Activated CD8-positive, alpha-beta T cell treated with anti-CD3 and anti-CD28 coated beads for 36 hours (primary cell): ENCODE measurements at regions not wholly inside any gene's neighbourhood (a gene's known extent, or its start where the extent isn't known, plus 50 kb on each side); places are given as distances from the start of the nearest gene placed in this dataset.

Experiments used
- ATAC-seq: fragments of 200-7000 bp; cut with Tn5 transposase; one replicate; pipeline ENCODE4 v1.10.0; 2021; ENCODE audit warnings: mild to moderate bottlenecking, moderate library complexity
- CTCF ChIA-PET: fragments of 350-600 bp; sonication (Branson Sonifier 250); formaldehyde crosslinking; loops from one replicate; lab custom pipeline; 2021; ENCODE audit warnings: antibody characterized with exemption; lab: Charles Lee
- POLR2A ChIA-PET: fragments of 350-600 bp; sonication (Branson Sonifier 250); formaldehyde crosslinking; loops from one replicate; lab custom pipeline; 2021; ENCODE audit warnings: antibody characterized with exemption; lab: Charles Lee
- DNase-seq: peaks from one replicate; pipeline ENCODE4 v3.0.0-alpha.2; 2020
- H3K27ac Mint-ChIP-seq: one replicate; pipeline ENCODE4 v1.8.0; 2021; ENCODE audit warnings: mild to moderate bottlenecking, mixed read lengths
- H3K27me3 Mint-ChIP-seq: one replicate; pipeline ENCODE4 v1.8.0; 2021; ENCODE audit warnings: mixed read lengths
- H3K36me3 Mint-ChIP-seq: one replicate; pipeline ENCODE4 v1.8.0; 2021; ENCODE audit warnings: low read depth, mixed read lengths
- H3K4me1 Mint-ChIP-seq: one replicate; pipeline ENCODE4 v1.8.0; 2021; ENCODE audit warnings: low read depth, mixed read lengths
- H3K4me3 Mint-ChIP-seq: one replicate; pipeline ENCODE4 v1.8.0; 2021; ENCODE audit warnings: mild to moderate bottlenecking, moderate library complexity, mixed read lengths
- H3K9me3 Mint-ChIP-seq: one replicate; pipeline ENCODE4 v1.8.0; 2021; ENCODE audit warnings: mixed read lengths
- CTCF ChIP-seq: fragments of 200-600 bp; IDR thresholded peaks from one replicate; pipeline ENCODE4 v1.8.0; 2022; ENCODE audit warnings: antibody characterized with exemption, mild to moderate bottlenecking
- intact Hi-C: fragments of 100-400 bp; cut with micrococcal nuclease; formaldehyde crosslinking; loops from one replicate; pipeline ENCODE4 v1.10.0; 2022

DNA sequence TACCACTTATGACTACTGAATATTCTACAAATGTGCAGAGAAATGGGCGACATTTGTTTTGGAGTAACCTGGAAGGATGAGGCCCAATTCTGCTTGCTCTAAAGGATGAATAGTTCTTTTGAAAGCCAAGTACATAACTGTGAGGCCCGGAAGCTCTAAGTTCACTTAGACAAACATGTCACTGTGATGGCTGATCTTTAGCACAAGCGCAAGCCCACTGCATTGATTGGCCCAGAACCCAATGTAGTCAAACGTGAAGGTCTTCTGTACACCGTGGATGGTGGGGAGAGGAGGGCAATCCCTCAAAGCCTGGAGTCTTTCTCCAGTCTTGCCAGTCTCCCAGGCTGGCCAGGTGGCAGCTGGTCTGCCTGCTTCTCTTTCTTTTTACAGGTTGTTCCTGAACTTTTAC lies 139.6 kb downstream of the RFC3 start:
- Mint-ChIP-seq H3K27ac (no peak overlapping the region), H3K9me3 (no peaks in the 10 kb centered on the region), H3K36me3 (no peaks in the 10 kb centered on the region), H3K4me3 (no peak overlapping the region), H3K27me3 (no peaks in the 10 kb centered on the region), H3K4me1 (no peaks in the 10 kb centered on the region)
- POLR2A ChIA-PET, result no interaction called here
- DNase-seq (no peak), ATAC-seq (no peak)
- TF ChIP-seq CTCF, result no peak
- CTCF ChIA-PET, result no interaction called here
- intact Hi-C loops, result no loop called here

- Mint-ChIP-seq H3K9me3 (no peaks in the 10 kb centered on the region), H3K36me3 (no peaks in the 10 kb centered on the region), H3K27me3 (no peaks in the 10 kb centered on the region), H3K4me1 (no peaks in the 10 kb centered on the region), H3K4me3 (no peak overlapping the region), H3K27ac (no peak overlapping the region)
- TF ChIP-seq CTCF, result no peak
- ATAC-seq, result no peak
- no peak for DNase-seq
- ChIA-PET CTCF (no interaction called here), POLR2A (no interaction called here)
- intact Hi-C loops, result no loop called here
Measured at GRCh38 chr13:33958964-33959363, 141.0 kb downstream of the RFC3 start.

GRCh38 chr13:33963134-33963533 lies 145.2 kb downstream of the RFC3 start:
- no peak for TF ChIP-seq CTCF
- H3K4me1 Mint-ChIP-seq, result no peaks in the 10 kb centered on the region
- H3K9me3 Mint-ChIP-seq, result peaks cover 5% of the 10 kb centered on the region
- H3K4me3 Mint-ChIP-seq, result no peak overlapping the region
- ATAC-seq, result no peak
- H3K36me3 Mint-ChIP-seq, result no peaks in the 10 kb centered on the region
- CTCF ChIA-PET, result no interaction called here
- no peaks in the 10 kb centered on the region for H3K27me3 Mint-ChIP-seq
- POLR2A ChIA-PET, result no interaction called here
- DNase-seq, result no peak
- intact Hi-C loops, result no loop called here
- no peak overlapping the region for H3K27ac Mint-ChIP-seq

GRCh38 chr13:33963895-33964294 lies 145.9 kb downstream of the RFC3 start:
- no peak overlapping the region for H3K4me3 Mint-ChIP-seq
- H3K9me3 Mint-ChIP-seq, result peaks cover 5% of the 10 kb centered on the region
- intact Hi-C loops, result no loop called here
- no peaks in the 10 kb centered on the region for H3K4me1 Mint-ChIP-seq
- no peak for TF ChIP-seq CTCF
- ATAC-seq (no peak), DNase-seq (no peak)
- H3K36me3 Mint-ChIP-seq, result no peaks in the 10 kb centered on the region
- ChIA-PET CTCF (no interaction called here), POLR2A (no interaction called here)
- no peaks in the 10 kb centered on the region for H3K27me3 Mint-ChIP-seq
- H3K27ac Mint-ChIP-seq, result no peak overlapping the region

DNA sequence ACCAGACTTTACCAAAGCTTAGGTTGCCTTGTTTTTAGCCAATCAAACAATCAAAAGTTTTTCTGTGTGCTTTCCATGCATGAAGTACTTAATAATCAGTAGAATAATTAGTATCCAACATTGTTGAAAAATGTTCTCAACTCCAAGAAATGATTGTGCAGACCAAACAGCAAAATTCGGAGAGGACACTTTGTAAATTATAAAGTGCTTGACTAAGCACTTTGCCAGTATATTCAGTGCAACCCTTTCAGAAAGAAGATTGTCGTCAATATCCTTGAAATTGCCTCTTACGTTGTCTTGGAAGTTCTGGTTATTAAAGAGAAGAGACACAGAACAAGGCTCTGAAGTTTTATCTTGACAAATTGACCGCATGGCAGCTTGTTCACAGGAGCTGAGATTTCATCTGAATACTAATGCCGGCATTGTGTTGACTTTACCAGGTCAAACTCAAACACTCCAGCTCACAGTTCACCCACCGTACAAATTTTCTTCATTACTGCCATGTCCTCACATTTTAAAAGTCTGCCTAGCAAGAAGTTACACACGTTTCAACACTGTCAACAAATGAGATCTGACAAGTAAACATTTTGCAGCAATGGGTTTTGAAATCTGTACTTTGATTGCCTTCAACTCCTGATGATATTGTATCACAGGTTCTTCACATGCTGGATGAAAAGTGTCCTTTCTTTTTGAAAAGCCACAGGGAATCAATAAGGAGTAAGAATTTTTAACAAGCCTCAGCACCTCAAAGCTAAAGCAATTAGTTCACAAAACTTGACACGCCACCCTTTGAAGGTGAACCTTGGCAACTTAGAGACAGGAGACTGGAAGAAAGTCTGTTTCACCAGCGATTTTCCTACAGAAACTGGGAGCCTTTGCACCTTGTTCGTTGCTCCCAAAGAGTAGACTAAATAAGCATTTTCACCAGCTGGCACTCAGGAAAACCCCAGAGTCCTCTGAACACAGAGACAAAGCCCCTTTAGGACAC lies 150.9 kb downstream of the RFC3 start:
- peaks cover 9% of the 10 kb centered on the region for H3K9me3 Mint-ChIP-seq
- no peaks in the 10 kb centered on the region for H3K4me1 Mint-ChIP-seq
- CTCF ChIA-PET, result no interaction called here
- H3K27me3 Mint-ChIP-seq, result no peaks in the 10 kb centered on the region
- H3K4me3 Mint-ChIP-seq, result no peak overlapping the region
- DNase-seq (no peak), ATAC-seq (no peak)
- intact Hi-C loops, result no loop called here
- H3K36me3 Mint-ChIP-seq, result no peaks in the 10 kb centered on the region
- no peak for TF ChIP-seq CTCF
- POLR2A ChIA-PET, result no interaction called here
- no peak overlapping the region for H3K27ac Mint-ChIP-seq
